Activated naive CD4-positive, alpha-beta T cell treated with anti-CD3 and anti-CD28 coated beads, Interleukin-2, amount 50 U/mL, for 24 hours (primary cell): ENCODE measurements at regions not wholly inside any gene's neighbourhood (a gene's known extent, or its start where the extent isn't known, plus 50 kb on each side); places are given as distances from the start of the nearest gene placed in this dataset.
"Not testable (repeated sequence)": the region's sequence is repeated elsewhere in the genome, so short reads cannot be mapped to it uniquely, and the experiment has no call there.

ENCODE experiments used
- H3K27ac Mint-ChIP-seq: one replicate; pipeline ENCODE4 v1.8.0; 2021; ENCODE audit warnings: mild to moderate bottlenecking, mixed read lengths
- H3K27me3 Mint-ChIP-seq: one replicate; pipeline ENCODE4 v1.8.0; 2021; ENCODE audit warnings: mixed read lengths
- H3K36me3 Mint-ChIP-seq: one replicate; pipeline ENCODE4 v1.8.0; 2021; ENCODE audit warnings: mixed read lengths
- H3K4me1 Mint-ChIP-seq: one replicate; pipeline ENCODE4 v1.8.0; 2021; ENCODE audit warnings: mixed read lengths
- H3K4me3 Mint-ChIP-seq: one replicate; pipeline ENCODE4 v1.8.0; 2021; ENCODE audit warnings: mild to moderate bottlenecking, mixed read lengths
- H3K9me3 Mint-ChIP-seq: one replicate; pipeline ENCODE4 v1.8.0; 2021; ENCODE audit warnings: mixed read lengths

- H3K9me3 Mint-ChIP-seq, H3K4me1 Mint-ChIP-seq, H3K27ac Mint-ChIP-seq, H3K4me3 Mint-ChIP-seq, H3K36me3 Mint-ChIP-seq, H3K27me3 Mint-ChIP-seq: not testable (repeated sequence)
Observed at GRCh38 chr10:47711428-47711827, 52.0 kb downstream of the SYT15B start.

DNA sequence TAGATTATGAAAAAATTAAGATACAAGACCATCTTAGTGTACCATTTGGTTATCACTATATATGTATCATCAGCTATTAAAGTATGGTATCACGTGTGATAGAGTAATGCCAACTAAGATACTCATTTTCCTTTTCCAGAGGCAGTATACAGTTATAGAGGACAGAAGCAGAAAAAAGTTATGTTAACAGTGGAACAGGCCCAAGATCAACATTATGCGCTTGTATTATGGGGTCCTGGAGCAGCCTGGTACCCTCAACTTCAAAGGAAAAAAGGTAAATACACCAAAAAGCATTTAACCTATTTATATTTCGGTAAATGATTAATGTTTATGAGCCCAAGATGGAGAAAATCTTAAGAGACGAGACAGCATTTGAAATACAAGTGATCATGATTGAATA, 52.9 kb downstream of the SYT15B start:
- H3K4me3 Mint-ChIP-seq, H3K27me3 Mint-ChIP-seq, H3K4me1 Mint-ChIP-seq, H3K27ac Mint-ChIP-seq, H3K9me3 Mint-ChIP-seq, H3K36me3 Mint-ChIP-seq: not testable (repeated sequence)

GRCh38 chr10:47705698-47706414, 57.5 kb downstream of the SYT15B start:
- H3K36me3 Mint-ChIP-seq, H3K4me1 Mint-ChIP-seq, H3K27ac Mint-ChIP-seq, H3K27me3 Mint-ChIP-seq, H3K9me3 Mint-ChIP-seq: not testable (repeated sequence)
- peak overlapping the region; percentile 70 for H3K4me3 Mint-ChIP-seq

DNA sequence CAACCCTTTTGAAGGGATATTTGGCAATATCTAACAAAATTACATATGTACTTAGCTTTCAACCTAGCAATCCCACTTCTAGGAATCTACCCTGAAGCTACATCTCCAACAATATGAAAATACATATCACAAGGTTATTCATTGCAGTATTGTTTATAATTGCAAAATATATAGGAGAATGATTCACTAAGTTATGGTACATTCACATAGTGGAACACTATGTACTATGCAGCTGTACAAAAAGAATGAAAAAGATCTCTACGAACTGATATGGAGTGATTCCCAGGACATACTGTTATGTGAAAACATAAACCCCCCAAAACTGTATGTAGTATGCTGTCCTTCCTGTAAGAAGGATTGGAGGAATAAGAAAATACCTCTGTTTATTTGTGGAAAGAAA, 62.1 kb downstream of the SYT15B start:
- not testable (repeated sequence) for H3K9me3 Mint-ChIP-seq, H3K4me1 Mint-ChIP-seq, H3K36me3 Mint-ChIP-seq, H3K27ac Mint-ChIP-seq, H3K27me3 Mint-ChIP-seq, H3K4me3 Mint-ChIP-seq

GRCh38 chr10:47699854-47700253, 63.5 kb downstream of the SYT15B start:
- not testable (repeated sequence) for H3K27me3 Mint-ChIP-seq, H3K27ac Mint-ChIP-seq, H3K36me3 Mint-ChIP-seq

DNA sequence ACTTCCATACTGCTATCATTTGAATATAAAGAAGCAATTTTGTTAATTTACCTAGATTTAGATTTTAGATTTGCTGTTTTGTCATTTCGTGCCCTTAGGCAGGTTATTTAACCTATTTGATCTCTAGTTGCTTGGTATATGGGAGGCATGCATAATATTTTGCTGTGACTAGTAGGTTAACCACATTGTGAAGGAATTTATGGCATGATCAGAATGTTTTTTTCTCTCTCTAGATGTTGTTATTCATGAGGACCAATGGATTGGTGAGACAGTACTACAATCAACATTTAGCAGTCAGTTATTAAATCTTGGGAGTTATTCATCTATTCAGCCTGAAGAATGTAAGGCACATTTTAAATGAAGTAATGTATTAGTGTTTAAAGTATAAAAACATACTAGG, 67.2 kb downstream of the SYT15B start:
- not testable (repeated sequence) for H3K4me3 Mint-ChIP-seq, H3K27me3 Mint-ChIP-seq, H3K36me3 Mint-ChIP-seq, H3K4me1 Mint-ChIP-seq, H3K27ac Mint-ChIP-seq, H3K9me3 Mint-ChIP-seq

More at GRCh38 chr10:47699854-47700253, 63.5 kb downstream of the SYT15B start:
- not testable (repeated sequence) for H3K4me3 Mint-ChIP-seq, H3K9me3 Mint-ChIP-seq, H3K4me1 Mint-ChIP-seq

DNA sequence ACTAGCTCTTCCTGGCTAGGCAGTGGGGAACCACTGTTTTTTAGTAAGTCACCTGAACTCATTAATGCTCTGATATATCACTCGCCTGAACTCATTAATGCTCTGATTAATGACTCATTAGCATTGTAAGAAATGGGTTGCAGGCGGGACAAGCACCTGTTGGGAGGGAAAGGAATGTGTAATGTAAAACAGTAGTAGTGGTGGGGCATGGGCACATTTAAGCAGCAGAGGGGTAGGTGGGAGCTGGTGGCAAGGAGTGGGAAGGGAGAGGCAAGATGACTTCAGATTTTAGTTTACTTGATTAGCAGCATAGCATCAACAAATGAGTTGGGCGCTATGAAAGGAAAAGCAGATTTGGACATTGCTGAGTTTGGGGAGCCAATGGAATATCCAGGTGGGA, 68.2 kb downstream of the SYT15B start:
- H3K4me1 Mint-ChIP-seq, H3K27me3 Mint-ChIP-seq, H3K27ac Mint-ChIP-seq, H3K9me3 Mint-ChIP-seq, H3K36me3 Mint-ChIP-seq, H3K4me3 Mint-ChIP-seq: not testable (repeated sequence)

GRCh38 chr10:47690304-47690703, 73.1 kb downstream of the SYT15B start:
- not testable (repeated sequence) for H3K4me3 Mint-ChIP-seq, H3K36me3 Mint-ChIP-seq, H3K4me1 Mint-ChIP-seq, H3K27ac Mint-ChIP-seq, H3K9me3 Mint-ChIP-seq, H3K27me3 Mint-ChIP-seq

DNA sequence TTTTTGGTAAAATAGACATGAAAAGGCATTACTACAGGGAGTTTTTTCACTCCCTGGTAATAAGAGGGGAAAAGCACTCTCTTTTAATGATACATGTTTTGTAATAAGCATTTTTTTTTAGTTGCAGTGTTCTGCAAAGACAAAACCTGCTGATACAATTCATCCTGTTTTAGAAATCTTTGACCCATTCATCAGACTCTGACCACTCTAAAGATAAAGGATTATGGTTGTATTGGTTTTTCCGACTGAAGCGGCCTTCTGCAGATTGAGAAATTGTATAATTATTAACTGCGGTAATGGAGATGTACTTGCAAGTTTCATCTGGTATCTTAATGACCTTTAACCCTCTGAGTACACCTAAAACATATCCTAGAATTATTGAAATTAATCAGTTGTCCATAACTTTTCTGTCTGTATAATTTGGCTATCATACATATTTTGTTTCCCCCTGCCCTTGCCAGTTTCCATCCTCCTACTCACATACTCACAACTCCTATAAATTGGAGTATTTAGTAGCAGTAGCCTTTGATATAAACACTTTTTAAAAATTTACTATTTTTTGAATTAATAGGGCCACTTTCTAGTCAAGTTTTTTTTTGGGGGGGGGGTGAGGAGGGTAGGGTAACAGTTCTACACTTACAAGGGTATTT, 79.4 kb downstream of the SYT15B start:
- H3K27ac Mint-ChIP-seq, H3K4me1 Mint-ChIP-seq, H3K27me3 Mint-ChIP-seq, H3K9me3 Mint-ChIP-seq, H3K36me3 Mint-ChIP-seq, H3K4me3 Mint-ChIP-seq: not testable (repeated sequence)

- not testable (repeated sequence) for H3K36me3 Mint-ChIP-seq, H3K9me3 Mint-ChIP-seq, H3K4me3 Mint-ChIP-seq, H3K27ac Mint-ChIP-seq, H3K4me1 Mint-ChIP-seq, H3K27me3 Mint-ChIP-seq
Observed at GRCh38 chr10:47681638-47681990, 81.8 kb downstream of the SYT15B start.

- not testable (repeated sequence) for H3K9me3 Mint-ChIP-seq, H3K4me3 Mint-ChIP-seq
Observed at GRCh38 chr10:47680848-47681637, 82.3 kb downstream of the SYT15B start.

DNA sequence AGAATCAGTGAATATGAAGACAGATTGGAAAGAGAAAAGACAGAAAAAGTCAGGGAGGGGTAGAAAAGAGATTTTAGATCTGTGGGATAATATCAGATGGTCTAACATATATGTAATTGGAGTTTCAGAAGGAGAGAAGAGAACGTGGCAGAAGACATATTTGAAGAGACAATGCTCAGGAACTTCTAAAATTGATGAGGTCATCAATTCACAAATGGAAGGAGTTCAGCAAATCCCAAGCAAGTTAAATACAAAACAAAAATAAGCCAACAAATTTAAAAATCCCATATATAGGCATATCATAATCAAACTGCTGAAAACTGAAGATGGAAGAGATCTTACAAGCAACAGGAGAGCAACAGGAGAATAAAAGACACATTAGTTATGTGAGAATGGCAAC, 87.3 kb downstream of the SYT15B start:
- not testable (repeated sequence) for H3K9me3 Mint-ChIP-seq, H3K27ac Mint-ChIP-seq, H3K27me3 Mint-ChIP-seq, H3K4me3 Mint-ChIP-seq, H3K36me3 Mint-ChIP-seq, H3K4me1 Mint-ChIP-seq

More at GRCh38 chr10:47680848-47681637, 82.3 kb downstream of the SYT15B start:
- not testable (repeated sequence) for H3K27ac Mint-ChIP-seq, H3K27me3 Mint-ChIP-seq, H3K4me1 Mint-ChIP-seq, H3K36me3 Mint-ChIP-seq

DNA sequence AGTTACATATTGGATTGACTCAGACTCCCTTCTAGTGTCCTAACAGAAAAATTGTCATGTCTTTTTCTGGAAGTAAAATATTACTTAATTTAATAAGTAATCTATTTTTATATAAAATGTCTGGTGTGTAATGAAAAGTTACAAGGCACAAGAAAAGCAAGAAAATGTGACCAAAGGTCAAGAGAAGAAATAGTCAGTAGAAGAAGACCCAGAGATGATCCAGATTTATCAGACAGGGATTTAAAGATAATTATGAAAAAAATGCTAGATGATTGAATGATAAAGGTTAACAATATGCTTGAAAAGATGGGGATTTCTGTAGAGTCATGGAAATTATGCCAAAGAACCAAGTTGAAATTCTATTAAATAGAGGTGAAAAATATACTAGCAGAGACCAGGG, 87.8 kb downstream of the SYT15B start:
- not testable (repeated sequence) for H3K4me1 Mint-ChIP-seq, H3K27ac Mint-ChIP-seq, H3K9me3 Mint-ChIP-seq, H3K27me3 Mint-ChIP-seq, H3K36me3 Mint-ChIP-seq, H3K4me3 Mint-ChIP-seq

GRCh38 chr10:47673128-47673527, 90.3 kb downstream of the SYT15B start:
- not testable (repeated sequence) for H3K27me3 Mint-ChIP-seq, H3K4me3 Mint-ChIP-seq, H3K27ac Mint-ChIP-seq, H3K9me3 Mint-ChIP-seq, H3K36me3 Mint-ChIP-seq, H3K4me1 Mint-ChIP-seq

GRCh38 chr10:47670857-47671256, 92.5 kb downstream of the SYT15B start:
- not testable (repeated sequence) for H3K27ac Mint-ChIP-seq, H3K27me3 Mint-ChIP-seq

DNA sequence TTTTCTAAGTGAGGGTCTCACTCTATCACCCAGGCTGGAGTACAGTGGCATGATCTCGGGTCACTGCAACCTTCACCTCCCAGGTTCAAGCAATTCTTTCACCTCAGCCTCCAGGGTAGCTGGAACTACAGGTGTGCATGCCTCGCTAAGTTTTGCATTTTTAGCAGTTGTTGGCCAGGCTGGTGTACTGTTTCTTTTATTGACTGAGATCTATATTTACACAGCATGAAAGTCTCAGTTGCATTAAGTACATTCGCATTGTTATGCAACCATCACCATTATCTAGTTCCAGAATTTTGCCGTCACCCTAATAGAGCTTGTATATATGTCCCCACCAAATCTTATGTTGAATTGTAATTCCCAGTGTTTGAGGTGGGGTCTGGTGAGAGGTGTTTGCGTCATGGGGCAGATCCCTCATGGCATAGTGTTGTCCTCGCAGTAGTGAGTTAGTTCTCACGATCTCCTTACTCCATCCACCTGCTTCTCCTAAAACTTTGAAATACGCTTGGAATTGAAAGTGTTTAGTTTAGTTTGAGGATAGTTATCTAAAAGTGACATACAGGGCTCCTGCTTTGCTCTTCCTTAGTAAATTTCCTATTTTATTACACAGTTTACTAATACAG, 101.3 kb downstream of the SYT15B start:
- H3K9me3 Mint-ChIP-seq, H3K4me3 Mint-ChIP-seq, H3K36me3 Mint-ChIP-seq, H3K27me3 Mint-ChIP-seq, H3K4me1 Mint-ChIP-seq, H3K27ac Mint-ChIP-seq: not testable (repeated sequence)

More at GRCh38 chr10:47670857-47671256, 92.5 kb downstream of the SYT15B start:
- not testable (repeated sequence) for H3K4me1 Mint-ChIP-seq, H3K4me3 Mint-ChIP-seq, H3K9me3 Mint-ChIP-seq, H3K36me3 Mint-ChIP-seq
